ENCODE measurements at regions not wholly inside any gene's neighbourhood (a gene's known extent, or its start where the extent isn't known, plus 50 kb on each side); places are given as distances from the start of the nearest gene placed in this dataset.
"Not testable (repeated sequence)": the region's sequence is repeated elsewhere in the genome, so short reads cannot be mapped to it uniquely, and the experiment has no call there.

- intact Hi-C loops (cut with micrococcal nuclease), result no loop called here
- no peak for TF ChIP-seq CTCF (IDR thresholded peaks at IDR 0.05)
- no peak for ATAC-seq
- no peak overlapping the region for H3K4me3 Mint-ChIP-seq
- H3K4me1 Mint-ChIP-seq, result no peaks in the 10 kb centered on the region
- H3K9me3 ChIP-seq (ENCODE audit: control insufficient read depth, insufficient read depth, low read length), result no peaks in the 10 kb centered on the region
- no peaks in the 10 kb centered on the region for H3K27me3 Mint-ChIP-seq (ENCODE audit: low read depth in 2 of 2)
- H3K4me1 ChIP-seq (ENCODE audit: control insufficient read depth, insufficient read depth, low read length), result no peaks in the 10 kb centered on the region
- H3K9me3 Mint-ChIP-seq, result peaks cover 4 to 6% of the 10 kb centered on the region in 2 donors
- WGBS (ENCODE audit: insufficient coverage), result no CpG with 5 or more reads among the region's 3 CpGs
- no peaks in the 10 kb centered on the region for H3K36me3 ChIP-seq (ENCODE audit: control insufficient read depth, insufficient read depth, low read length)
- no peak overlapping the region for H3K4me3 ChIP-seq (ENCODE audit: low read length)
- no peak overlapping the region for H3K27ac Mint-ChIP-seq
- no peaks in the 10 kb centered on the region for H3K36me3 Mint-ChIP-seq
- no peak for DNase-seq
- no peaks in the 10 kb centered on the region for H3K27me3 ChIP-seq (ENCODE audit: control insufficient read depth, insufficient read depth, low read length)
- H3K27ac ChIP-seq (ENCODE audit: low read length), result no peak overlapping the region
Measured at GRCh38 chrX:14344172-14344940, 185.0 kb upstream of the GLRA2 start.

GRCh38 chrX:14309431-14309830, 219.9 kb upstream of the GLRA2 start:
- H3K36me3 Mint-ChIP-seq, result no peaks in the 10 kb centered on the region
- H3K36me3 ChIP-seq (ENCODE audit: control insufficient read depth, insufficient read depth, low read length), result no peaks in the 10 kb centered on the region
- DNase-seq (no peak), ATAC-seq (no peak)
- H3K27ac ChIP-seq (ENCODE audit: low read length), result no peak overlapping the region
- no peak overlapping the region for H3K27ac Mint-ChIP-seq
- no peaks in the 10 kb centered on the region for H3K27me3 Mint-ChIP-seq (ENCODE audit: low read depth in 2 of 2)
- H3K4me3 ChIP-seq (ENCODE audit: low read length), result no peak overlapping the region
- peaks cover 11 to 12% of the 10 kb centered on the region in 2 donors for H3K9me3 Mint-ChIP-seq
- H3K4me1 Mint-ChIP-seq, result no peaks in the 10 kb centered on the region
- WGBS (ENCODE audit: insufficient coverage), result no CpG with 5 or more reads among the region's 1 CpG
- TF ChIP-seq CTCF (IDR thresholded peaks at IDR 0.05), result no peak
- H3K4me1 ChIP-seq (ENCODE audit: control insufficient read depth, insufficient read depth, low read length), result no peaks in the 10 kb centered on the region
- intact Hi-C loops (cut with micrococcal nuclease), result no loop called here
- H3K9me3 ChIP-seq (ENCODE audit: control insufficient read depth, insufficient read depth, low read length), result no peaks in the 10 kb centered on the region
- H3K27me3 ChIP-seq (ENCODE audit: control insufficient read depth, insufficient read depth, low read length), result no peaks in the 10 kb centered on the region
- no peak overlapping the region for H3K4me3 Mint-ChIP-seq

- H3K4me3 Mint-ChIP-seq; intact Hi-C loops (cut with micrococcal nuclease); DNase-seq; H3K36me3 ChIP-seq (ENCODE audit: control insufficient read depth, insufficient read depth, low read length); H3K27me3 Mint-ChIP-seq (ENCODE audit: low read depth in 2 of 2); ATAC-seq; H3K4me1 Mint-ChIP-seq; H3K9me3 ChIP-seq (ENCODE audit: control insufficient read depth, insufficient read depth, low read length); H3K27ac ChIP-seq (ENCODE audit: low read length); H3K36me3 Mint-ChIP-seq; H3K27me3 ChIP-seq (ENCODE audit: control insufficient read depth, insufficient read depth, low read length); H3K4me3 ChIP-seq (ENCODE audit: low read length); H3K27ac Mint-ChIP-seq; H3K4me1 ChIP-seq (ENCODE audit: control insufficient read depth, insufficient read depth, low read length): not testable (repeated sequence)
- H3K9me3 Mint-ChIP-seq, result peaks cover 11 to 12% of the 10 kb centered on the region in 2 donors
- 83% methylated on average over 1 of the region's 3 CpGs for WGBS (ENCODE audit: insufficient coverage)
Measured at GRCh38 chrX:14308976-14309375, 220.4 kb upstream of the GLRA2 start.

- H3K4me3 Mint-ChIP-seq, result no peak overlapping the region
- H3K36me3 Mint-ChIP-seq, result no peaks in the 10 kb centered on the region
- no peak for TF ChIP-seq CTCF (IDR thresholded peaks at IDR 0.05)
- H3K9me3 Mint-ChIP-seq, result peaks cover 2% of the 10 kb centered on the region in 2 donors
- DNase-seq, result no peak
- no peaks in the 10 kb centered on the region for H3K4me1 Mint-ChIP-seq
- intact Hi-C loops (cut with micrococcal nuclease), result no loop called here
- no peaks in the 10 kb centered on the region for H3K27me3 ChIP-seq (ENCODE audit: control insufficient read depth, insufficient read depth, low read length)
- no peaks in the 10 kb centered on the region for H3K36me3 ChIP-seq (ENCODE audit: control insufficient read depth, insufficient read depth, low read length)
- H3K4me1 ChIP-seq (ENCODE audit: control insufficient read depth, insufficient read depth, low read length), result no peaks in the 10 kb centered on the region
- H3K4me3 ChIP-seq (ENCODE audit: low read length), result no peak overlapping the region
- H3K27me3 Mint-ChIP-seq (ENCODE audit: low read depth in 2 of 2), result no peaks in the 10 kb centered on the region
- H3K27ac Mint-ChIP-seq, result no peak overlapping the region
- H3K9me3 ChIP-seq (ENCODE audit: control insufficient read depth, insufficient read depth, low read length), result no peaks in the 10 kb centered on the region
- H3K27ac ChIP-seq (ENCODE audit: low read length), result no peak overlapping the region
- WGBS (ENCODE audit: insufficient coverage), result 100% methylated on average over 1 of the region's 2 CpGs
- no peak for ATAC-seq
Measured at GRCh38 chrX:14303891-14304290, 225.4 kb upstream of the GLRA2 start.

- 92% methylated on average over 17 of the region's 28 CpGs for WGBS (ENCODE audit: insufficient coverage)
- H3K27me3 Mint-ChIP-seq (ENCODE audit: low read depth in 2 of 2); H3K9me3 ChIP-seq (ENCODE audit: control insufficient read depth, insufficient read depth, low read length); H3K36me3 ChIP-seq (ENCODE audit: control insufficient read depth, insufficient read depth, low read length); H3K36me3 Mint-ChIP-seq; H3K4me1 ChIP-seq (ENCODE audit: control insufficient read depth, insufficient read depth, low read length); H3K27ac ChIP-seq (ENCODE audit: low read length); DNase-seq; H3K27me3 ChIP-seq (ENCODE audit: control insufficient read depth, insufficient read depth, low read length); H3K9me3 Mint-ChIP-seq; H3K4me3 ChIP-seq (ENCODE audit: low read length); H3K27ac Mint-ChIP-seq; H3K4me3 Mint-ChIP-seq; H3K4me1 Mint-ChIP-seq; intact Hi-C loops (cut with micrococcal nuclease); ATAC-seq: not testable (repeated sequence)
Measured at GRCh38 chrX:14302561-14302960, 226.8 kb upstream of the GLRA2 start.

Measured in natural killer cell (primary cell).